ENCODE measurements at regions not wholly inside any gene's neighbourhood (a gene's known extent, or its start where the extent isn't known, plus 50 kb on each side); places are given as distances from the start of the nearest gene placed in this dataset.

DNA sequence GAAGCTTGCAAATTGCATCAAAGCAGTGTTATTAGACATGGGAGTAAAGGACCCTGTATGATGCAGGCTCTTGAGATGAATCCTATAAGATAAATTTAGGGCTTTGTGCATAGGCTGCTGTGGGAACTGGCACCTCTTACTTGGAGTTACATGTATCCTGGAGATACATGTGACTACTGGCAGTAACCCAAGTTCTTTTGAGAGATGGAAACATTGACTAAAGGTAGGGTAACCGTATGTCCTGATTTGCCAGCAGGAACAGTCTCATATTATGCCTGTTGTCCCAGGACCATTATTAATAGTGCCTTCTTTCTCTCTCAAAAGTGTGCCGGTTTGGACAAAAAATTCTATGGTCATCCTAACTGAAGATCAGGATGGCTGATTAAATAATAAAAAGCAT, 195.4 kb downstream of the LACC1 start (continued):
- TF ChIP-seq, protein P1, sequence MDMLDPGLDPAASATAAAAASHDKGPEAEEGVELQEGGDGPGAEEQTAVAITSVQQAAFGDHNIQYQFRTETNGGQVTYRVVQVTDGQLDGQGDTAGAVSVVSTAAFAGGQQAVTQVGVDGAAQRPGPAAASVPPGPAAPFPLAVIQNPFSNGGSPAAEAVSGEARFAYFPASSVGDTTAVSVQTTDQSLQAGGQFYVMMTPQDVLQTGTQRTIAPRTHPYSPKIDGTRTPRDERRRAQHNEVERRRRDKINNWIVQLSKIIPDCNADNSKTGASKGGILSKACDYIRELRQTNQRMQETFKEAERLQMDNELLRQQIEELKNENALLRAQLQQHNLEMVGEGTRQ (IDR thresholded peaks at IDR 0.05; ENCODE audit: low read length), result no peak
- TF ChIP-seq SIRT6 (IDR thresholded peaks at IDR 0.05; ENCODE audit: low read length) (no peak), TAF7 (optimal IDR thresholded peaks at IDR 0.05; ENCODE audit: borderline replicate concordance, low read depth, low read length) (no peak), CTCF (IDR thresholded peaks at IDR 0.05; ENCODE audit: control extremely low read depth in 1 of 3, insufficient read depth in 1 of 3, low read depth in 1 of 3, low read length in 3 of 3) (no peak), SP2 (IDR thresholded peaks at IDR 0.05; ENCODE audit: low read length) (no peak)
